SH-SY5Y (cell line): ENCODE measurements at regions not wholly inside any gene's neighbourhood (a gene's known extent, or its start where the extent isn't known, plus 50 kb on each side); places are given as distances from the start of the nearest gene placed in this dataset.

Experiments used
- GATA2 ChIP-seq: IDR thresholded peaks from 2 replicates; pipeline ENCODE4 v1.6.1; 2011; ENCODE audit warnings: mild to moderate bottlenecking, low read depth, low read length
- GATA3 ChIP-seq: IDR thresholded peaks from 2 replicates; pipeline ENCODE4 v1.6.1; 2011; ENCODE audit warnings: low read depth, mild to moderate bottlenecking, low read length, moderate library complexity

DNA sequence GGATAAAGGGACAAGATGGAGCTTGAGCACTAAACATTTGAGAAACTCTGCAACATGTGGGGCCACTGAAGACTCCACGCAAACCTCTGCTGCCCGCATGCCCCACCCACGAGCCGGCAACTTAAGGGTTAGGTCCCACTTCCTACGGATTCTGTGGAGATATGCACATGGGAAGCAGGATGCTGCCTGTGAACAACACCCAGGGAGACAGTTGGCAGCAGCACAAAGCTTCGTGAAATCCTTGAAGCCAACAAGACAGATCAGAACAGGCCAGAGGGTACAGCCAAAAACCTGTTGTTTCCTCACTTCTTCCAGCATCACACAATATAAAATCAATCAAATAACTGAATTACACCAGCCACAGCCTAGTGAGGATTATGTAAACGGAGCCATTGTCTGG lies 270.4 kb downstream of the ENC1 start:
- no peak for TF ChIP-seq GATA2
- TF ChIP-seq GATA3, result no peak
